Chondrocyte (in vitro differentiated cells): ENCODE measurements at regions not wholly inside any gene's neighbourhood (a gene's known extent, or its start where the extent isn't known, plus 50 kb on each side); places are given as distances from the start of the nearest gene placed in this dataset.

Source experiments
- DNase-seq: peaks from one replicate; pipeline ENCODE4 v3.0.0; 2021; ENCODE audit warnings: mixed read lengths, low spot score
- H3K27ac Mint-ChIP-seq: one replicate; pipeline ENCODE4 v1.8.0; 2021; ENCODE audit warnings: mild to moderate bottlenecking, moderate library complexity, mixed read lengths; ENCODE audit not compliant: unreplicated experiment
- H3K27me3 Mint-ChIP-seq: 2 replicates; pipeline ENCODE4 v1.8.0; 2021; ENCODE audit warnings: low read depth, mixed read lengths
- H3K36me3 Mint-ChIP-seq: 2 replicates; pipeline ENCODE4 v1.8.0; 2021; ENCODE audit warnings: low read depth, mixed read lengths
- H3K4me1 Mint-ChIP-seq: 2 replicates; pipeline ENCODE4 v1.8.0; 2021; ENCODE audit warnings: low read depth, mild to moderate bottlenecking, mixed read lengths
- H3K4me3 Mint-ChIP-seq: one replicate; pipeline ENCODE4 v1.8.0; 2021; ENCODE audit warnings: mild to moderate bottlenecking, moderate library complexity, mixed read lengths; ENCODE audit not compliant: unreplicated experiment
- H3K9me3 Mint-ChIP-seq: 2 replicates; pipeline ENCODE4 v1.8.0; 2021; ENCODE audit warnings: low read depth, mixed read lengths
- TF ChIP-seq, protein P1 (sequence below): fragments of 200-600 bp; sonication (generic); IDR thresholded peaks from 2 replicates; pipeline ENCODE4 v1.5.0; 2021; ENCODE audit warnings: antibody characterized with exemption, mild to moderate bottlenecking, moderate library complexity

DNA sequence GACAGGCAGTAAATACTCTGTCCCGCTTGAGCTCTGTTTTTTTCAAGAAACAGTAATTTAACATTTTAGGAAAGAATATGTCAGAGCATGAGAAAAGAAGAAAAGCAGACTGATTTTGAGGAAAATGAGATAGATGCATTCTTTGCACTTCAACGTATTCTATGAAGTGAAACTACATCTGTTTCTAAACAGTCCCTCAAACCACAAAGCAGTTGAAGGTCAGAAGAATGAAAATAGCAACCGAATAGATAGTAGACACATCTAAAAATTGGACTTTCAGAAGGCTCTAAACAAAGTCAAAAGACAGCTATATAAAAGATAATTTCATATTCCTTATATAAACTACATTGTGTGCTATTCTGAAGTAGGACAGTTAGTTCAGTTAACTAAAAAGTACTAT, 172.6 kb upstream of the LRRC3B start:
- Mint-ChIP-seq H3K27me3 (peaks cover 14% of the 10 kb centered on the region), H3K4me3 (no peak overlapping the region), H3K4me1 (no peaks in the 10 kb centered on the region), H3K27ac (no peak overlapping the region), H3K9me3 (no peaks in the 10 kb centered on the region), H3K36me3 (no peaks in the 10 kb centered on the region)
- TF ChIP-seq, protein P1, sequence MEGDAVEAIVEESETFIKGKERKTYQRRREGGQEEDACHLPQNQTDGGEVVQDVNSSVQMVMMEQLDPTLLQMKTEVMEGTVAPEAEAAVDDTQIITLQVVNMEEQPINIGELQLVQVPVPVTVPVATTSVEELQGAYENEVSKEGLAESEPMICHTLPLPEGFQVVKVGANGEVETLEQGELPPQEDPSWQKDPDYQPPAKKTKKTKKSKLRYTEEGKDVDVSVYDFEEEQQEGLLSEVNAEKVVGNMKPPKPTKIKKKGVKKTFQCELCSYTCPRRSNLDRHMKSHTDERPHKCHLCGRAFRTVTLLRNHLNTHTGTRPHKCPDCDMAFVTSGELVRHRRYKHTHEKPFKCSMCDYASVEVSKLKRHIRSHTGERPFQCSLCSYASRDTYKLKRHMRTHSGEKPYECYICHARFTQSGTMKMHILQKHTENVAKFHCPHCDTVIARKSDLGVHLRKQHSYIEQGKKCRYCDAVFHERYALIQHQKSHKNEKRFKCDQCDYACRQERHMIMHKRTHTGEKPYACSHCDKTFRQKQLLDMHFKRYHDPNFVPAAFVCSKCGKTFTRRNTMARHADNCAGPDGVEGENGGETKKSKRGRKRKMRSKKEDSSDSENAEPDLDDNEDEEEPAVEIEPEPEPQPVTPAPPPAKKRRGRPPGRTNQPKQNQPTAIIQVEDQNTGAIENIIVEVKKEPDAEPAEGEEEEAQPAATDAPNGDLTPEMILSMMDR = no peak
- DNase-seq = no peak

DNA sequence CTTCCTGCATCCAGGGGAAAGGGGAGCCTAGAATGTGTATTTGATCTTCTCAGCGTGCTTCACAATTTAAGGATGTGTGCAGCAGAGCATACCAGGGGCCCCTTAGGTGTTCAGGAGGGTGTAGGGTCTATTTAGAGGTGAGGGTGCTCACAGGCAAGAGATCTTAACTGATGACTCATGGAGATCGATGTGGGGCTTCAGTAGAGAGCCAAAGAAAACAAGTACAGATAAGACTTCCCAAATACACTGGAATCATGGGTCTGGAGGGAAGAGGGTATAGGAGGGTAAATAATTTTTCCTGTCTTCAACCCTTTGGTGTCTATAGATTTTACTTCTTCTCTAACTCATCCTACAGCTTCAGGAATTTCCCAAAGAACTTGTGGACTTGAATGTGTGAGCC, 170.2 kb upstream of the LRRC3B start:
- peaks cover 14% of the 10 kb centered on the region for H3K27me3 Mint-ChIP-seq
- H3K4me3 Mint-ChIP-seq = no peak overlapping the region
- no peaks in the 10 kb centered on the region for H3K4me1 Mint-ChIP-seq
- TF ChIP-seq, protein P1 = no peak
- no peaks in the 10 kb centered on the region for H3K9me3 Mint-ChIP-seq
- no peaks in the 10 kb centered on the region for H3K36me3 Mint-ChIP-seq
- DNase-seq = no peak
- H3K27ac Mint-ChIP-seq = no peak overlapping the region

DNA sequence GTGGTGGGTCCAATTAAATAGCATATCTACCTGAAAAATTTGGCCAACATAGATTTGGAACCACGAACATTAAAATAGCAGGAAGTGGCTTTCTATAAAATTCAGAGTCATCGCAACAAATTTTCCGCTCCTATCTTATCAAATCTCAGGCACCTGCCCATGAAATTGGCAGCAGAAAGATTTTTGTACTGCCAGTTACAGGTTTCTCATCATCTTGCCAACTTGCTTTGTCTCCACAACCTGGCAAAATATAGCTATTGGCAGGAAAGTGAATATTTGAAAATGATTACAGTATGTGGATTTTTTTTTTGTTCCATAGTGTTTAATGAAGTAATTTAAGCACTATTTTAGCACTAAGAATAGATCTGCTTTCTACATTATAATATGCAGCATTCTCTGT, 161.6 kb upstream of the LRRC3B start:
- Mint-ChIP-seq H3K4me1 (no peaks in the 10 kb centered on the region), H3K9me3 (peaks cover 12% of the 10 kb centered on the region), H3K36me3 (no peaks in the 10 kb centered on the region), H3K4me3 (no peak overlapping the region), H3K27me3 (no peaks in the 10 kb centered on the region), H3K27ac (no peak overlapping the region)
- DNase-seq = no peak
- TF ChIP-seq, protein P1 = no peak

DNA sequence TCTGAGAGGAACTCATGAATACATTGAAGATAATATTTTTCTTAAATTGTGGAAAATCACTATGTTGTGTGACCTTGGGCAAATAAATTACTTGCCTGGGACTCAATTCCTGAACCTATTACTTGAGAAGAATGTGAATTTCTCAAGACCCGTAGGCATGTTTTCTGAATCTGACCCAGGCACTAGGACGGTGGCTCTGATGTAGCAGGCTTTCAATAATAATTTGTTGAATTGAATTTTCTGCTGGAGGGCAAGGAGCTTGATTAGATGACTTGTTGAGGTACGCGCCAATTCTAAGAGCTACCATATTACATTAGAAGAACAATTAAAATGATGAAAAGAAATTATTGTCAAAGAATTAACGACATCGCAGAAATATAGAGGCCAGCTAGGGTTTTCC, 150.2 kb upstream of the LRRC3B start:
- Mint-ChIP-seq H3K36me3 (no peaks in the 10 kb centered on the region), H3K27ac (no peak overlapping the region), H3K9me3 (peaks cover 3% of the 10 kb centered on the region), H3K4me1 (no peaks in the 10 kb centered on the region), H3K27me3 (peaks cover 5% of the 10 kb centered on the region), H3K4me3 (no peak overlapping the region)
- DNase-seq = no peak
- TF ChIP-seq, protein P1 = no peak

DNA sequence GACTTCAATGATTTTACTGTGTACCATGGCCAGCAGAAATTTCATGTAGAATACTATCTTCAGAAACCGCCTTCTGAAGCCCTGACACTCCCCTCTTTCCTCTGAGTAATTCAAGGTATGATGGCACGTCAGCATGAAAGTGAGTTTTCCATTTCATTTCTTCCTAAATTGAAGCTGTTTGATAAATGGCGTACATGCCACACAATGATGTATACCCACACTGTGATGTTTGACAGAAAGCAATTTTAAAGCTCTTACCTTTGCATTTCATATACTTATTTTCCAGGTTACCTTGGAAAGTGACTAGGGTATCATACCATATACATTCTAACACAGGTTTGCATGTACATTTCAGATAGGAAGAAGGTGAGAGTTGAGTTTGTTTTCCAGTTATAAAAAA, 147.9 kb upstream of the LRRC3B start:
- TF ChIP-seq, protein P1 = no peak
- H3K36me3 Mint-ChIP-seq = no peaks in the 10 kb centered on the region
- H3K9me3 Mint-ChIP-seq = no peaks in the 10 kb centered on the region
- H3K27ac Mint-ChIP-seq = no peak overlapping the region
- no peaks in the 10 kb centered on the region for H3K4me1 Mint-ChIP-seq
- H3K4me3 Mint-ChIP-seq = no peak overlapping the region
- peaks cover 5% of the 10 kb centered on the region for H3K27me3 Mint-ChIP-seq
- no peak for DNase-seq
